Right renal pelvis (tissue), 4 donors: ENCODE measurements at regions not wholly inside any gene's neighbourhood (a gene's known extent, or its start where the extent isn't known, plus 50 kb on each side); places are given as distances from the start of the nearest gene placed in this dataset.

Experiments used
- DNase-seq, 4 donors: peaks; one replicate each; pipeline ENCODE4 v3.0.0-alpha.2; 2013; ENCODE audit warnings: low read depth in 4 of 4, low spot score in 3 of 4, missing footprints in 1 of 4

GRCh38 chr2:145277922-145278321 is 758.0 kb upstream of the ZEB2 start:
- DNase-seq, result no peak

- no peak for DNase-seq
These were observed 753.9 kb upstream of the ZEB2 start for GRCh38 chr2:145273840-145274239.

GRCh38 chr2:145268931-145269330 is 749.0 kb upstream of the ZEB2 start:
- DNase-seq, result no peak

- DNase-seq, result no peak
These were observed 747.5 kb upstream of the ZEB2 start for GRCh38 chr2:145267451-145267850.

GRCh38 chr2:145265244-145265643 is 745.3 kb upstream of the ZEB2 start:
- DNase-seq, result no peak

- no peak for DNase-seq
These were observed 740.8 kb upstream of the ZEB2 start for GRCh38 chr2:145260674-145261073.

- no peak for DNase-seq
These were observed 740.2 kb upstream of the ZEB2 start for GRCh38 chr2:145260081-145260480.

- DNase-seq, result no peak
These were observed 739.1 kb upstream of the ZEB2 start for GRCh38 chr2:145258903-145259579.

GRCh38 chr2:145257931-145258330 is 738.0 kb upstream of the ZEB2 start:
- no peak for DNase-seq

- no peak for DNase-seq
These were observed 736.6 kb upstream of the ZEB2 start for GRCh38 chr2:145256551-145256950.

GRCh38 chr2:145254291-145254690 is 734.4 kb upstream of the ZEB2 start:
- DNase-seq, result no peak

GRCh38 chr2:145253492-145253891 is 733.6 kb upstream of the ZEB2 start:
- no peak for DNase-seq

- DNase-seq, result no peak
These were observed 725.5 kb upstream of the ZEB2 start for GRCh38 chr2:145245268-145245870.

GRCh38 chr2:145235312-145235711 is 715.4 kb upstream of the ZEB2 start:
- no peak for DNase-seq

GRCh38 chr2:145230546-145230945 is 710.6 kb upstream of the ZEB2 start:
- no peak for DNase-seq

- DNase-seq, result no peak
These were observed 708.6 kb upstream of the ZEB2 start for GRCh38 chr2:145228506-145228905.

GRCh38 chr2:145226901-145227300 is 707.0 kb upstream of the ZEB2 start:
- DNase-seq, result no peak

GRCh38 chr2:145221516-145221915 is 701.6 kb upstream of the ZEB2 start:
- no peak for DNase-seq

- no peak for DNase-seq
These were observed 701.1 kb upstream of the ZEB2 start for GRCh38 chr2:145221032-145221431.

- DNase-seq, result no peak
These were observed 700.6 kb upstream of the ZEB2 start for GRCh38 chr2:145220496-145220895.

GRCh38 chr2:145207884-145208283 is 688.0 kb upstream of the ZEB2 start:
- DNase-seq, result no peak

GRCh38 chr2:145206496-145207281 is 686.8 kb upstream of the ZEB2 start:
- DNase-seq, result no peak
